ENCODE measurements at regions not wholly inside any gene's neighbourhood (a gene's known extent, or its start where the extent isn't known, plus 50 kb on each side); places are given as distances from the start of the nearest gene placed in this dataset.
"Not testable (repeated sequence)": the region's sequence is repeated elsewhere in the genome, so short reads cannot be mapped to it uniquely, and the experiment has no call there.

GRCh38 chr9:62803099-62803498, 1613.3 kb downstream of the SPATA31A7 start:
- intact Hi-C loops (cut with micrococcal nuclease); H3K4me2 ChIP-seq (ENCODE audit: low read depth, low read length); H3K27me3 ChIP-seq (ENCODE audit: control insufficient read depth, insufficient read depth, low read length); H3K27ac ChIP-seq (ENCODE audit: insufficient read depth, low read length); H2BK120ac ChIP-seq (ENCODE audit: low read depth, low read length); H2AK5ac ChIP-seq (ENCODE audit: low read depth, low read length); H3K4me1 ChIP-seq (ENCODE audit: control insufficient read depth, insufficient read depth, low read length); H2BK5ac ChIP-seq (ENCODE audit: low read depth, low read length, poor library complexity, severe bottlenecking); H2BK20ac ChIP-seq (ENCODE audit: low read depth, low read length); H2AFZ ChIP-seq (replicated peaks; ENCODE audit: low read length, poor library complexity); H3K9me3 ChIP-seq (ENCODE audit: control insufficient read depth, insufficient read depth, low read length); in situ Hi-C loops (cut with MboI; ENCODE audit: low sequenced_read_pairs); H3K23ac ChIP-seq (ENCODE audit: low read depth, low read length); H3K56ac ChIP-seq (ENCODE audit: extremely low read depth, insufficient read depth, low read length); H4K5ac ChIP-seq (ENCODE audit: low read depth, low read length); H3K4ac ChIP-seq (ENCODE audit: low read depth, low read length); H3K4me3 ChIP-seq (ENCODE audit: insufficient read depth, low read depth, low read length); H2AK9ac ChIP-seq (replicated peaks; ENCODE audit: low read depth, low read length, poor library complexity); H3K36me3 ChIP-seq (ENCODE audit: control insufficient read depth, insufficient read depth, low read length); H2BK15ac ChIP-seq (ENCODE audit: low read depth, low read length); POLR2A ChIA-PET (ENCODE audit: unreplicated experiment); ATAC-seq (ENCODE audit: low read depth); dilution Hi-C loops (cut with HindIII; ENCODE audit: low sequenced_read_pairs, unreplicated experiment); H4K20me1 ChIP-seq (ENCODE audit: insufficient read depth, low read length); H3K79me1 ChIP-seq (ENCODE audit: low read depth in 1 of 2, low read length in 2 of 2); CTCF ChIA-PET; H3K9me1 ChIP-seq (ENCODE audit: insufficient read depth, low read length); DNase-seq; BruUV-seq (replicated peaks); H3K14ac ChIP-seq (replicated peaks; ENCODE audit: low read depth, low read length); H3K18ac ChIP-seq (ENCODE audit: low read depth, low read length); H4K91ac ChIP-seq (ENCODE audit: insufficient read depth, low read depth, low read length): not testable (repeated sequence)
- peak overlapping the region; percentile 6; the same call in 1 of the 2 replicates for H3K9ac ChIP-seq (ENCODE audit: low read depth, low read length)
- no CpG with 5 or more reads among the region's 2 CpGs for WGBS, 2 experiments (ENCODE audit: extremely low coverage in 2 of 2, insufficient read length in 1 of 2)
- H4K8ac ChIP-seq (ENCODE audit: low read depth in 2 of 2, low read length in 2 of 2) = peak overlapping the region in 1 of 2 experiments; percentile 31; a peak in 1 of 4 replicates

GRCh38 chr9:62804314-62804713, 1614.5 kb downstream of the SPATA31A7 start:
- not testable (repeated sequence) for BruUV-seq (replicated peaks); H3K27ac ChIP-seq (ENCODE audit: insufficient read depth, low read length)

More at GRCh38 chr9:62804314-62804713, 1614.5 kb downstream of the SPATA31A7 start:
- H3K4ac ChIP-seq (ENCODE audit: low read depth, low read length); H3K9me1 ChIP-seq (ENCODE audit: insufficient read depth, low read length); CTCF ChIA-PET; H3K14ac ChIP-seq (replicated peaks; ENCODE audit: low read depth, low read length); H3K9ac ChIP-seq (ENCODE audit: low read depth, low read length); H2BK5ac ChIP-seq (ENCODE audit: low read depth, low read length, poor library complexity, severe bottlenecking); H3K18ac ChIP-seq (ENCODE audit: low read depth, low read length); H4K5ac ChIP-seq (ENCODE audit: low read depth, low read length); H3K23ac ChIP-seq (ENCODE audit: low read depth, low read length); POLR2A ChIA-PET (ENCODE audit: unreplicated experiment); H4K91ac ChIP-seq (ENCODE audit: insufficient read depth, low read depth, low read length); H2BK20ac ChIP-seq (ENCODE audit: low read depth, low read length); H3K4me1 ChIP-seq (ENCODE audit: control insufficient read depth, insufficient read depth, low read length); intact Hi-C loops (cut with micrococcal nuclease); H3K56ac ChIP-seq (ENCODE audit: extremely low read depth, insufficient read depth, low read length); H3K4me3 ChIP-seq (ENCODE audit: insufficient read depth, low read depth, low read length); H3K79me1 ChIP-seq (ENCODE audit: low read depth in 1 of 2, low read length in 2 of 2); H4K20me1 ChIP-seq (ENCODE audit: insufficient read depth, low read length); dilution Hi-C loops (cut with HindIII; ENCODE audit: low sequenced_read_pairs, unreplicated experiment); H4K8ac ChIP-seq (ENCODE audit: low read depth in 2 of 2, low read length in 2 of 2); H2AK5ac ChIP-seq (ENCODE audit: low read depth, low read length); H2BK120ac ChIP-seq (ENCODE audit: low read depth, low read length); H2AK9ac ChIP-seq (replicated peaks; ENCODE audit: low read depth, low read length, poor library complexity); H3K36me3 ChIP-seq (ENCODE audit: control insufficient read depth, insufficient read depth, low read length); H3K9me3 ChIP-seq (ENCODE audit: control insufficient read depth, insufficient read depth, low read length); H3K27me3 ChIP-seq (ENCODE audit: control insufficient read depth, insufficient read depth, low read length); ATAC-seq (ENCODE audit: low read depth); in situ Hi-C loops (cut with MboI; ENCODE audit: low sequenced_read_pairs); H2AFZ ChIP-seq (replicated peaks; ENCODE audit: low read length, poor library complexity); H2BK15ac ChIP-seq (ENCODE audit: low read depth, low read length); H3K4me2 ChIP-seq (ENCODE audit: low read depth, low read length): not testable (repeated sequence)
- no CpG with 5 or more reads among the region's 1 CpG for WGBS, 2 experiments (ENCODE audit: extremely low coverage in 2 of 2, insufficient read length in 1 of 2)
- peak; percentile 7 for DNase-seq

Measured in IMR-90 (cell line).